MG63 (cell line): ENCODE measurements at regions not wholly inside any gene's neighbourhood (a gene's known extent, or its start where the extent isn't known, plus 50 kb on each side); places are given as distances from the start of the nearest gene placed in this dataset.
"Not testable (repeated sequence)": the region's sequence is repeated elsewhere in the genome, so short reads cannot be mapped to it uniquely, and the experiment has no call there.

ENCODE experiments used
- DNase-seq: peaks from one replicate; pipeline ENCODE4 v3.0.0-alpha.2; 2020
- H3K27me3 ChIP-seq: fragments of 250-450 bp; sonication (Bioruptor Pico); 2 replicates; pipeline ENCODE4 v1.5.1; 2020; ENCODE audit warnings: mild to moderate bottlenecking, moderate library complexity
- H3K36me3 ChIP-seq: fragments of 250-450 bp; sonication (Bioruptor Pico); 2 replicates; pipeline ENCODE4 v1.5.1; 2020; ENCODE audit warnings: mild to moderate bottlenecking, moderate library complexity
- H3K4me3 ChIP-seq: fragments of 250-450 bp; sonication (Bioruptor Pico); 2 replicates; pipeline ENCODE4 v1.5.1; 2020; ENCODE audit warnings: mild to moderate bottlenecking, moderate library complexity
- H3K9me3 ChIP-seq: fragments of 250-450 bp; sonication (Bioruptor Pico); 2 replicates; pipeline ENCODE4 v1.5.1; 2020; ENCODE audit warnings: mild to moderate bottlenecking, moderate library complexity

GRCh38 chr13:71252184-71252704, 614.8 kb downstream of the DACH1 start:
- Histone ChIP-seq H3K27me3 (no peaks in the 10 kb centered on the region), H3K36me3 (no peaks in the 10 kb centered on the region), H3K9me3 (no peaks in the 10 kb centered on the region), H3K4me3 (no peak overlapping the region)
- no peak for DNase-seq

- Histone ChIP-seq H3K27me3 (no peaks in the 10 kb centered on the region), H3K36me3 (no peaks in the 10 kb centered on the region), H3K4me3 (no peak overlapping the region), H3K9me3 (no peaks in the 10 kb centered on the region)
- DNase-seq: no peak
Measured at GRCh38 chr13:71251292-71251951, 615.6 kb downstream of the DACH1 start.

- DNase-seq: no peak
- Histone ChIP-seq H3K4me3 (no peak overlapping the region), H3K27me3 (no peaks in the 10 kb centered on the region), H3K36me3 (no peaks in the 10 kb centered on the region), H3K9me3 (no peaks in the 10 kb centered on the region)
Measured at GRCh38 chr13:71249011-71249410, 618.0 kb downstream of the DACH1 start.

GRCh38 chr13:71244161-71244560, 622.8 kb downstream of the DACH1 start:
- Histone ChIP-seq H3K9me3 (no peaks in the 10 kb centered on the region), H3K4me3 (no peak overlapping the region), H3K27me3 (no peaks in the 10 kb centered on the region), H3K36me3 (no peaks in the 10 kb centered on the region)
- no peak for DNase-seq

- no peak for DNase-seq
- no peak overlapping the region for H3K4me3 ChIP-seq
- H3K27me3 ChIP-seq: no peaks in the 10 kb centered on the region
- H3K36me3 ChIP-seq: no peaks in the 10 kb centered on the region
- H3K9me3 ChIP-seq: no peaks in the 10 kb centered on the region
Measured at GRCh38 chr13:71242201-71242600, 624.8 kb downstream of the DACH1 start.

GRCh38 chr13:71240911-71241310, 626.1 kb downstream of the DACH1 start:
- Histone ChIP-seq H3K36me3 (no peaks in the 10 kb centered on the region), H3K9me3 (no peaks in the 10 kb centered on the region), H3K27me3 (no peaks in the 10 kb centered on the region), H3K4me3 (no peak overlapping the region)
- DNase-seq: no peak

GRCh38 chr13:71237332-71237731, 629.7 kb downstream of the DACH1 start:
- DNase-seq: no peak
- no peak overlapping the region for H3K4me3 ChIP-seq
- H3K27me3 ChIP-seq: no peaks in the 10 kb centered on the region
- H3K36me3 ChIP-seq: no peaks in the 10 kb centered on the region
- H3K9me3 ChIP-seq: no peaks in the 10 kb centered on the region

- no peak overlapping the region for H3K4me3 ChIP-seq
- no peaks in the 10 kb centered on the region for H3K9me3 ChIP-seq
- H3K36me3 ChIP-seq: no peaks in the 10 kb centered on the region
- DNase-seq: no peak
- H3K27me3 ChIP-seq: no peaks in the 10 kb centered on the region
Measured at GRCh38 chr13:71219698-71220415, 647.1 kb downstream of the DACH1 start.

- H3K36me3 ChIP-seq: no peaks in the 10 kb centered on the region
- no peak overlapping the region for H3K4me3 ChIP-seq
- H3K9me3 ChIP-seq: no peaks in the 10 kb centered on the region
- DNase-seq: no peak
- no peaks in the 10 kb centered on the region for H3K27me3 ChIP-seq
Measured at GRCh38 chr13:71218960-71219359, 648.0 kb downstream of the DACH1 start.

GRCh38 chr13:71217827-71218226, 649.2 kb downstream of the DACH1 start:
- no peaks in the 10 kb centered on the region for H3K27me3 ChIP-seq
- no peak for DNase-seq
- H3K4me3 ChIP-seq: no peak overlapping the region

GRCh38 chr13:71214821-71215220, 652.2 kb downstream of the DACH1 start:
- no peak for DNase-seq
- H3K4me3 ChIP-seq: no peak overlapping the region
- no peaks in the 10 kb centered on the region for H3K27me3 ChIP-seq
- H3K36me3 ChIP-seq: no peaks in the 10 kb centered on the region
- no peaks in the 10 kb centered on the region for H3K9me3 ChIP-seq

More at GRCh38 chr13:71217827-71218226, 649.2 kb downstream of the DACH1 start:
- Histone ChIP-seq H3K36me3 (no peaks in the 10 kb centered on the region), H3K9me3 (no peaks in the 10 kb centered on the region)

GRCh38 chr13:71214357-71214756, 652.6 kb downstream of the DACH1 start:
- Histone ChIP-seq H3K9me3 (no peaks in the 10 kb centered on the region), H3K36me3 (no peaks in the 10 kb centered on the region), H3K27me3 (no peaks in the 10 kb centered on the region), H3K4me3 (no peak overlapping the region)
- no peak for DNase-seq

- Histone ChIP-seq H3K4me3 (no peak overlapping the region), H3K36me3 (no peaks in the 10 kb centered on the region), H3K27me3 (no peaks in the 10 kb centered on the region), H3K9me3 (no peaks in the 10 kb centered on the region)
- no peak for DNase-seq
Measured at GRCh38 chr13:71213252-71213821, 653.7 kb downstream of the DACH1 start.

- no peaks in the 10 kb centered on the region for H3K27me3 ChIP-seq
- DNase-seq: no peak
- H3K9me3 ChIP-seq: no peaks in the 10 kb centered on the region
- H3K36me3 ChIP-seq: no peaks in the 10 kb centered on the region
- H3K4me3 ChIP-seq: no peak overlapping the region
Measured at GRCh38 chr13:71210861-71211260, 656.1 kb downstream of the DACH1 start.

GRCh38 chr13:71209217-71209616, 657.8 kb downstream of the DACH1 start:
- no peaks in the 10 kb centered on the region for H3K27me3 ChIP-seq
- no peak overlapping the region for H3K4me3 ChIP-seq
- no peaks in the 10 kb centered on the region for H3K9me3 ChIP-seq
- no peaks in the 10 kb centered on the region for H3K36me3 ChIP-seq
- no peak for DNase-seq

- not testable (repeated sequence) for H3K36me3 ChIP-seq, H3K4me3 ChIP-seq, H3K27me3 ChIP-seq, H3K9me3 ChIP-seq, DNase-seq
Measured at GRCh38 chr13:71184583-71184982, 682.4 kb downstream of the DACH1 start.

- H3K36me3 ChIP-seq, H3K4me3 ChIP-seq, DNase-seq, H3K9me3 ChIP-seq, H3K27me3 ChIP-seq: not testable (repeated sequence)
Measured at GRCh38 chr13:71183352-71183751, 683.7 kb downstream of the DACH1 start.

GRCh38 chr13:71171740-71172139, 695.3 kb downstream of the DACH1 start:
- Histone ChIP-seq H3K4me3 (no peak overlapping the region), H3K36me3 (no peaks in the 10 kb centered on the region), H3K27me3 (no peaks in the 10 kb centered on the region), H3K9me3 (no peaks in the 10 kb centered on the region)
- no peak for DNase-seq
